Inflammatory macrophage treated with lipopolysaccharide for 1 hour (primary cell): ENCODE measurements at regions not wholly inside any gene's neighbourhood (a gene's known extent, or its start where the extent isn't known, plus 50 kb on each side); places are given as distances from the start of the nearest gene placed in this dataset.

Source experiments
- DNase-seq, 2 donors: peaks; one replicate each; pipeline ENCODE4 v3.0.0-alpha.2; 2020 to 2022

DNA sequence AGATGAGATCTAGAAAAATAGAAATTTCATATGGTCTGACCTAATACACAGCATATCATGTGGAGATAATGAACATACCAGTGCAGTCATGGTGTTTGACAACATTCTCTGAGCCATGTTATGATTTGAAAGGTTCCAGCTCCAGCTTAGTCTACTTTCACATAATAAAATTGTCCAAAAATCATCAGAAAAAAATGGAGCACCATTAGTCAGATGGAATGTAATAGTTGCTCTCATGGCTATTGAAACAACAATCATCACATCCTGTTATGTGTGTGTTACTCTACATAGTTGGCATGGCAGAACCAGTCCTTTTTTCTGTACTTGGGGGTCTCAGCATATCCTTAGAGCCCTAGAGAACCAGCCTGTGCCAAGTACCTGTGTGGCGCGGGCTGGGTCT is 678.9 kb upstream of the FANCL start:
- no peak for DNase-seq

DNA sequence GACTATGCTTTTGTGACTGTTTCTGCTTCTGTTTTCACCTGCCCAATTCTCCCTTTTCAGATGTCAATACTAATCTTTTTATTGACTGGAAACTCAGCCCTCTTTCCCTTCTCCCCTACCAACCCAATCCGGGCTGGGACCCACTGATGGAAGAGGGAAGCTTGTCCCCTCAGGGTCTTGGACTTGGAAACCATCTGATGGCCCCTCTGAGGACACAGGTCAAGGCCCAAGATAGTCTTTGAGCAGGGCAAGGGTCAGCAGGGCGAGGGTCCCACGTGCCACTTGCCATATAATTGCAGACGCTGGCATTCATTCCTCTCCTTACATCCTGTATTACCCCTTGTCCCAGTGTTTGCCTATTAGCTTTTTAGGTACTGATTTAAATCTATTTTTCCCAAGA is 678.2 kb upstream of the FANCL start:
- no peak for DNase-seq

DNA sequence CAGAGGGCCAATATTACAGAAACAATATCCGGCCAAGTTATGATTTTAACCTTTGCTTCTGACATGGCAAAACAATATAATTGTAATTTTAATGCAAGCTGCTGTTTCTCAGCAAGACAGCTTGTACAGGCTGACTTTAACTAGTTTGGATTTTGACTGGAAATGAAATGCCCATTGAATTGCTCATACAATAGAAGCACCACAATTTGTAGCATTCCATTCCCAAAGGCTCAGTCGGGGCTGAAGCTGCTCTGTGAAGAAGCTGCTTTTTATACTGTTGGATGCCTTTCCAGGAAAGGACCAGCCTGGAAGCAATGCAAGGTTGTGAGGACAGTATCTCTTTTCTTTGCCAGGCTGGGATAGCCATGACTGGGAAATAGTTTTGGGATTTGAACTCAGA is 677.0 kb upstream of the FANCL start:
- no peak for DNase-seq

DNA sequence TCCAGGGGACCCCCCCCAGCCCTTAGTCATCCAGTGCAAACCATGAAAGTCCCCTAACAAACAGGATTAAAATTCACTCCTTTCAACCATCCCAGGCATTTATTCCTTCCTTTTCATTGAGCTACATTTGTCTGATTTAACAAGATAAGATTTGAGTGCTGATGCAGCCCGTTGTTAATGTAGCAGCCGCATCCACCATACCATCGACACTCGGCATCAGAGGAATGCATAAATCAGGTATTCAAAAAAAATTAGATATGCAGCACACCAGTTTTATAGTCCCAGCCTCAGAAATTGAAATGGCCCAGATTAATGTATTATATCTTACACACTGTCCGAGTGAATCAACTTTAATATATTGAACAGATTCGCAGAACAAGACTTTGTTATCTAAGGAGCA is 676.5 kb upstream of the FANCL start:
- no peak for DNase-seq

DNA sequence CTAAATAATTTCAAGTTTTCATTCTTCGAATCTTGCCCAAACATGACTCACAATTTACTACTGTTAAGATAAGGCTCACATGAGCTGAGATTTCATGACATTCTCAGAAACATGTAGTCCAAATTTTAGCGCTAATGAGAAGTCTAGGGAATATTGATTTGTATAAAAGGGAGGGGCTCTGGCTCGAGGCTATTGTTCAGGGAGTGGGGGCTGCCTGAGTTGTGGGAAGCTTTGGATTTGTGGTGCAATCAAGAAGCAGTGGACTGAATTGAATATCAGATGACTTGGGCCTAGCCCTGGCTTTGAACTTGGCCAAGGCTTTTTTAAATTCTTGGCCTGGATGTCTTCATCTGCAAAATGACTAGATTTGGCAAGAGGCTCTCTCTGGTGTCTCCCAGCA is 674.9 kb upstream of the FANCL start:
- DNase-seq, result no peak

DNA sequence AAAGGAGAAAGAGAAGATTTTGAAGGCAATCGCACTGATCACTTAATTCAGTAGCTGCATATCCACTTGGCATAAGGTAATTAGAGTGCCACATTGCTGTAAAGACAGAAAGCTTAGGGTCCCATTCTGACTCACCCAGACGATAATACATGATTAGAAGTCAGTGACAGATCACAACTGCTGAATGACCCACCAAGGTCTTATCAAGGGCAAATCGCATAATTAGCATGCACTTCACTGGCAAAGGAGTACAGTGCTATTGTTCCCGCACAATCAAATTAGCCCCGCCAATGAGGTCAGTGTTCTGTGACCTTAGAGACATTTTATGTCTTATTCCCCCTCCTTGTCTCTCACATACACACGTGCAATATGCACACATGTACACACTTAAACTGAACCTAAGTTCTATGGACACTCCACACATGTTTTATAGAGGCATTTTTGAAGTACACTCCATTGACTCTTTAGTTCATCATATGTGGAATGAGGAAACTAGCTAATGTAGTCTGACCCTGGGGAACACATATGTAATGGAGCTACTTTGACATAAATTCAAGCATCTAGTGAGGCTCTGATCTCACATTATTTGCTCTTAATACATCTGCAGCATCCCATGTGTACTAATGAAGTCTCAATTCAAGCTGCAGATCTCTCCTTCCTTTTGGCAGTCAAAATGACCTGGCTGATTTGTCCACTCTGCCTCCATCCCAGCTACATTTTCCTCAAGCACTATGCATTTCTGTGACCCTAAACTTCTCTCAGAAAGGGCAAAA is 673.8 kb upstream of the FANCL start:
- no peak for DNase-seq

DNA sequence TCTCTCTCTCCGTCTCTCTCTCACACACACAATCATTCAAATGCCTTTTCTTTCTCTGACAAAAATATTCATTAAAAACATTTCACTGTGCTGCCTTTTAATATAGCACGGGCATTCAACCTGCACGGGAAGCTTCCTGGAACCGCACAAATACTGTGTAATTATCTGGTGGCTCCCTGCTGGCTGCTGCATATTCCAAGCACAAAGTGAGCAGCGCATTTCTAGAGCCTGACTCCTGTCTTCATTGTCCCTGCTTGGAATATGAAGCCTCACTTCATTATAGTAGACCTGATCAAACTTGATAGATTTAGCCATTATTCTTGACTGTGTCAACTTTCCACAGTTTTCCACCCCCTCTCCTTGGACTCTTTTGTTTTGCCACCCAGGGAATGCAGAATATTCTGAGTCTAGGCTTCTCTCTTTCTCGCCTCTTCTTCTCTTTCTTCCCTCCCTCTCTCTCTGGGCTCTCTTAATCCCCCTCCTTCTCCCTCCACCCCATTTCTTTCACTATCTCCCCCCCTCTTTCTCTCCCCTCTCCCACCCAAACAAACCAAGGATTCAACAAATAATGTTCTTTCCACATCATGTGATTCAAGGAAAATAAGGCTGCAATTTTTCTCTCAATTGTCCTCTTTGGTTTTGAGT is 672.1 kb upstream of the FANCL start:
- DNase-seq, result no peak

DNA sequence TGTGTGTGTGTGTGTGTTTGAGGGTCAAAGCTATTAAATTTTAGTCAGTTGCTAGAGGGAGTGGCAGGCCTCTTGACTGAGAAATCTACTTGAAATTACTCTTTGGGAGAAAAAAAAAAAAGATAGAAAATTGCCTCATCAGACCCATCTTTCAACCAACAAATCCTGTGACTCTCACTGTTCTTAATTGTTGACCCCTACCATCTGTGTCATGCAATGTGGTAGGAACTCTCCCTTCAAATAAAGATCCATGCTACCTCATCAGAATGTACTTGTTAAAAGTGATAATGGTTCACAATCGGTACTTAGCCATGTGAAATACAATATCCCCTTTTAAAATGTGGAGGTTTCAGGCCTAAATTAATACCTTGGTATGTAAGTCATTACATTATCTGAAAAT is 670.8 kb upstream of the FANCL start:
- no peak for DNase-seq

DNA sequence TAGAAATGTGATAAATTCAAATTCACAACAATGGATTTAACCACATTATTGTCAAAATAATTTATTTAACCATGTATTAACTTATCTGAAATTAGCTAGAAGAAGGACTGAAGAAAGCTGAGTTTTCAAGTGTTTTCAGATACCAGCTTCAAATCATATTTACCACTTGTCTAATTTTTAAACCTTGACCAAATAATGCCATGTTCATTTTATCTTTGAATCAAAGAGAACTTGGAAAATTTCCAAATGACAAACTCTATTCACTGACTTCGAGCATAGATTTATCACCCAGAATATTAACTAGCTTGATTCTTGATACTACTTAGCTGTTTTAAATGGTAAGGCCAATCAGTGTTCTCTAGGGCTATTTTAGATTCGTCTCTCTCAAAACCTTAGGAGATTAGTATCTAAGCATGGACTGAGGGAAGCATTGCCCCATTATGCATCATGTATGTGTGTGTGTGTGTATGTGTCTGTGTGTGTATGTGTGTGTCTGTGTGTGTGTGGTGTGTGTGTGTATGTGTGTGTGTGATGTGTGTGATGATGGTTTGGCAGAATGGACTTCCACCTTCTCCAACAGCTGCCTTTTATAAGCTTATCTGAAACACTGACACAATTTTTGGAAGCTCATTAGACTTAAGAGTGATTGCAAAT is 667.5 kb upstream of the FANCL start:
- DNase-seq, result no peak

DNA sequence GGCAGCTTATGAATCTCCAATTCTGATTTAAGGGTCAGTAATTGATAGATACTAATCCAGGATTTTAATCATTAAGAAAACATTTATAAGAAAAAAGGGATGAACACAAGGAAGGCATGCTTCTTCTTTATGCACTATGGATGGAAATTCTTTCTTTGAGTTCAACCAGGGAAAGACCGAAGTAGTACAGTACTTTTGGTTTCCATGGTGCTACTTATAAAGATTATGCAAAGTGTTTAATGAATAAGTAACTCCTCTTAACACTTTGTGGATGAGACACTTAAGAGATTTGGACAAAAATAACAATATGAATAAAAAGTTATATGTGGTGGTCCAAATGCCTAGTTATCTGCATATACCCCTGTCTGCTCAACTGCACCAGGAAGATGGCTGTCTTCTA is 666.5 kb upstream of the FANCL start:
- DNase-seq, result no peak

DNA sequence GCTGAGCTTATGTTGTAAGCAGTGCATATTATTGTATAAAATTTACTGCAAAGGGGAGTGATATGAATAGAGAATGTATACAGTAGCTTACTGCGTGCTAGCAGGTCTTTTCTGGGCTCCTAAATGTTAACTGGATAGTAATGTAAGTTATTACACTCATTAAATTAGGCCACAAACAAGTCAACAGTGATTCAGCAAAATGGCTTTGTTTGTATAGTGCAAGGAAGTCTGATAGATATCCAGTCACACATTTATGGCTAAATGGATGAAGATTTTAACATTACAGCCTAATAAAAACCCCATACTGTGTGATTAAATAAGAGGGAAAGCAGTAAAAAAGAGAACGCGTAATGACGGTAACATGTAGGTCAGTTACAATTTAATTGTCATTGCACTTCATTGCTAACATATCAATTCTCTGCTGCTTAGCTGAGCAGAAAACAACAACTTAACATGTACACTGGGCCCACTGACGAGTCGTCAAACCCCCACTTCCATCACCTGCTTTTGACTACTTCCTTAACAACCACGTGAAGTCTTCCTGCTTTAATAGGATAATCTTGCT is 665.0 kb upstream of the FANCL start:
- no peak for DNase-seq

DNA sequence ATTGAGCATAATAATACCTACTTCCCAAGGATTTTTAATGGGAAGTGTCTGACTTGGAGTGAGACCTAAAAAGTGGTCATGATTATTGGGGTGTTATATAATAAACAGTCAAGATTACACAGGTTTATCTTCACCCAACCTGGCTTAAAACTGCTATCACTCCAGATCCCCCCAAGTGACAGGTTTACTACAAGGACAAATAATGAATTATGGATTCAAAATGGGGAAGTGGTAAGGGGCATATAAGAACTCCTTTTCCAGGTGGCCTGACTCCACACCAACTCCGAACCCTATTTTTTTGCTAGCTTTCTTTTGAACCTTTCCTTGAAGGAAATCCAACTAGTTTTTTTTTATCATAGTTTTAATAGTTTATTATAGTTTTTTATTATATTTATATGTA is 663.0 kb upstream of the FANCL start:
- no peak for DNase-seq

DNA sequence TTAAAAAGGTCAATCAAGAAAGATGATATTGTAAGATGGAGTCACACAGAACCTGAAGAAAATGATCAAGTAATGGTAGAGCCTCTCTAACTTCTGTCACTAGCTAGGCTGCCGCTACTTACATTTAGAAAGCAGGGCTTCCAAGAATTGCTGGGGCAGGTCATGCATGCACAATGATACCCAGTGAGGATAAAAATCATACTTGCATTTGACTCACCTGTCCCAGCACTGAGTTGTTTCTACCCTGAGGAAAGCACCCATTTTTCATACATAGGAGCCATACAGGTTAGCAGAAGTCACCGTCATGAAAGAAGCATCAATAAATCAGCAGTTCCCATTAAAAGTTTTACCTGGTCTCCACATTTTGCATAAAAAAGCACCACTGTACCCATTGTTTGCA is 662.3 kb upstream of the FANCL start:
- DNase-seq, result no peak

DNA sequence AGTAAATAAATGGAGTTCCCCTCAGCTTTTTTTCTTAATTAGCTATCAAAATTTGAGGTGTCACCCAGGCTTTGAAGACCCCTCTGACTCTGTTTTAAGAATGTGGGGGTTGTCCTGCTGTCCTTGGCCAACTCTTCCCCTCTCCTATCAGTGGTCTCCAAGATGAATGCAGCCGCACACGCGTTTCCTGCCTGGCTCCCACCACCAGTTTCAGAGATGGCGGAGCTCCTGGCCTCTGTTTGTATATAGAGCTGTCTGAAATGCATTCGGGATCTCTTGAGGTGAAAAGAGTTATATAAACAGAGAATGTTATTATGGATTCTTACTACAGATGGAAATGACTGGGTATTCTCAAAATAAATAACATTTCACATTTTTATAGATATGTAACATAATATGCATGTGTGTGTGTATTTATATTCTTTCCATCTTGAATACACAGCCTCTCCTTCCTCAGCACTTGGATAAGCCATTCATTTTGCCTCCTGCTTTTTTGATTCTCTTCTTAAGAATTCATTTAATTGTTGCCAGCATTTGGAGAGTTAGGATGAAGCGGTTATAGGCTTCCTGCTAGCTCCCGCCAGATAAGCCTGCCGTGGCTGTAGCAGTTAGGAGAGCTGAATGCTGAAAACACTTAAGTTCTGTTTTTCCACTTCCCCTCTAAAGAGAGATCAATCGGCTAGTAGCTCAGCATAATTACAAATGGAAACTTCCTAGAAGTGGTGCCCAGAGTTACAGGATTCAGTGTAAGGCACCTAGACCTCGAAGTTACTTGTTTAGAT is 659.3 kb upstream of the FANCL start:
- DNase-seq, result peak in 1 of 2 donors; percentile 4

DNA sequence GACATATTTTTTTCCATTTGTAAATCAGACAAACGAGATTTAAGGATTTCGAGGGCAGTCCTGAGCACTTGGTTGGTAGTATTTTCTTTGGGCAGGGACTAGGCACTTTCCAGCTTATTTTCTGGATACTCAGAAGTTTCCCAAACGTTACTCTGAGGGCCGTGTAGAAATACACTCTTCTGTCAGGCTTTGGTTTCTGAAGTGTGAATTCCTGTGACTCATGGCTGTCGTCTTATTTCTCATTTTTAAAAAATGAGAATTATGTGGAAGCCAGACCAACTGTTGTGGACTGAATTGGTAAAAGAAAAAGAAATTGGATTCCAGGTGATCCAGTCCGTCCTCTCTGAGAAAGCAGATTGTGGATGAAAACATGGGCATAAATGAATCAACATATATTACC is 658.6 kb upstream of the FANCL start:
- DNase-seq, result no peak

DNA sequence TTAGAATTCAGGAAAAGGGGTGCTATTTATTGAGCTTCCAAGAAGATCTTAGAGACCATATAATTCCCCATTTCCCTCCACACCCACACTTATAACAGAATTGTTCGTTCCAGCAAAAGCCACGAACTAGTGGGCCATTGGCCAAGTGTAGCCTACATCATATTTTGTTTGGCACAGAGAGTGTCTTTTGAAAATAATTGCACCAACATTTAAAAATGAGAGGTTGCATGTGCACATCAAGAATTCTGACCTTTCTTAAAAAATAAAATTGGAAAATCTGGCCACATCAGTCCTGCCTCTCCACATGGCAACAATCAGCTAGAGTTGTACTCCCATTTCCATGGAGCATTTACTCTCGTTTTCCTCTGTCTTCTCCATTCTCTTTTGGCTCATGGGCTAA is 655.5 kb upstream of the FANCL start:
- DNase-seq, result no peak

DNA sequence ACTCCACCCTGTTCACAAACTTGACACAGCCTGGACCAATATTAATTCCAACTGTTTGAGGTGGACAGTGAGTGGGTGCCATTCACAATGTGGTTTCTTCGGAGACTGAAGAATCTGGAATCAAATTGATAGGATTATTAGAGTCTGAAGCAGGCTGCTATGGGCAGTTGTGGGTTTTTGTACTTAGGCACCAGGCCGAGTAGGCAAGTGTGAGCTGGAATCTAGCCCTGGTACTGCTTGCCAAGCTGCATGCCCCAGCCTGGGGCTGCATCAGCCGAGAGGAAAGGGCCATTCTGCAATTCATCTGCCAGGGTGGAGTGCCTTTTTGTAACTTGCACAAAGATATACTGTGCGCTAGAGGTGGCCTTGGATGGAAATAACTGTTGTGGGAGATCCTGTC is 654.7 kb upstream of the FANCL start:
- DNase-seq, result no peak

DNA sequence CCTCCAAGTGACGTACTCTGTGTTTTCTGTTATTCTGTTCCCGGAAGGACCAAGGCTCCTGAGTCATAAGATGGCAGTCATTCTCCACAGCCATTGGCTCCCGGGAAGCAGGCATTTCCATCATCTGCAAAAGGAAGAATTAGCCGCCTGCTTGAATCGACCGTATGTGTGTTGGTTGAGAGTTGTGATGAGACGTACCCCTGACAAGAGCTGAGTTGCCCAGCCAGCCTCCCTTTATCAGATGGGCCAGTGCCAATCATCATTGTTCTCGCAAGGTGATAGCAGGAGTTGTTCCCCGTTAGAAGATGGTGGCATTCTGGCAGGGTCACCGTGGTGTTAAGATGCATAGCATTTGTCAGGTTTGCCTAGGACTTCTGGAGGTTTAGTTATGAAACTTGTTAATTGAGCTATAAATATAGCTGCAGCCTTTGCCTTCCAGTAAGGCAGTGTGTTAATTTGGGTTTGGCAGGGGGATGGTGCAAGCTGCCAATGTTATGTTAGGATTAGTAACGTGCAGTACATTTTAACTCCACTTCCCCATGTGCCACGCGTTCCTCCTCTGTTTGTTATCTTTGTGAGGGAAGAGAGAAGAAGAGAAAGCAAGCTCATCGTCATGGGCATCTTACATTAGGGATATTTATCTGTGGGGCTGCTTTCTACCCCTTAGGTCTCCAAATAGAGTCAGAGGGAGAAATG is 652.7 kb upstream of the FANCL start:
- DNase-seq, result no peak

DNA sequence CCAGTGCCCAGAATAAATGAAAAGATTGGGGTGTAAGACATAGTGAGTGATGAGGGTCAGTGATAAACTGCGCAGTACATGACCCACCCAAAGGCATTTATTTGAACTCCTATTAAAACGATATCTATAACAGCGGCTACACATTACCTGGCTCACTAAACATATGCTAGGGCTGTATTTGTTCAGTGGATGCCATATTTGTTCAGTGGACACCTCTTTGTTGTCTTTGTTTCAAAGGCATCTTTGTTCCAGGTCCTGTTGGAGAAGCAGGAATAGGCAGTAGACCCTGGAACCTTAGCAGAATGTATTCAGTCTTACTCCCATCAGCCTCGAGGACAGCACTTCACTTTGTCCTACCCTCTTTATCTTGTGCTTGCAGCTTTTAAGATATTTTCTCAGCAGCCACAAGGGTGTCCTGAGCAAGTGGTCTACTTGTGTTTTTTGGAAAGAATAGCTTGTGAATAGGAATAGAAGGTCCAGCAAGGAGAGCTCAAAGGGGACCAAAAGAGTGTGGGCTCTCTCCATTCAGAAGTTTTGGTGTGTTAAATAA is 650.8 kb upstream of the FANCL start:
- no peak for DNase-seq

DNA sequence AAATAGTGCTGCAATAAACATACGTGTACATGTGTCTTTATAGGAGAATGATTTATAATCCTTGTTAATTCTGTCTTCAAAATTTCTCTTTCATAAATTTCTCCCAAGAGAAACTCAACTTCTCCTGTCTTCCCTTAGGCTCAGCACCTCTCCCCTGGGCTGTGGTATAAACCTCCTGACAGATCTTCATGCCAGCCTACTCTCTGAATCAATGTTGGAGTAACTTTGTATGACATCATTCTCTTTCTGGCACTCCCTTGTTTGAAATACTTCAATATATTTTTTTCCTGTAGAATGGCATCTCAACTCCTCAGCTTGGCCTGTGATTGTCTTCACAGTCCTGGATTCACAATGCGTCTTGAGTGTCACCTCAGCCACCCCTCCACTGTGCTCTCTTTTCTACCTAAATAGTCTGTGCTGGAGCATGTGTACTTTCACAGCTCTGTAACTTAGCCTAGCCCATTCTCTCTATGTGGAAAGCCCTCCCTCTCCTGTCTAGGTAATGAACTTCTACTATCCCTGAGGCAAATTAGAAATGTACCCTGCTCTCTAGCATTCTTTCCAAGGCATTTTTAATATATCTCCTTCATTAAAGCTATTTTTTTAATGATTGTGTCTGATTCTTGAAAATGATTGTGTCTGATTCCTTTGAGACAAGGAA is 649.9 kb upstream of the FANCL start:
- no peak for DNase-seq

DNA sequence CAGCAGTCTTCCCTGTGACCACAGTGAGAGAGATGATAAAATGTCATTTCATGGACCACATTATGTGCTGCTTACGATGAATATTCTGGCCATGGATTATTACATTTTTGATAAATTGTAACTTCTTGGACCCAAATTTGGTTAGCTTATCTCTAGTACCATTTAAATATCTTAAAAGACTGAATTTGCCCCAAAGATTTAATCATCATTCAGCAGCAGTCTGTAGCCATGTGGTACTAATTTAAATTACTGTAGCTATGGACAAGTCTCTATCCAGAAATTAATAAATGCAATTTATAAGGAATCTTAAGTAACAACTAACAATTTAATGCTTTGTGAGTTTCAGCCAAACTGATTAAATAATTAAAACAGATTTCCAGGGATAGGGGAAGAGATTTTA is 644.9 kb upstream of the FANCL start:
- DNase-seq, result no peak

DNA sequence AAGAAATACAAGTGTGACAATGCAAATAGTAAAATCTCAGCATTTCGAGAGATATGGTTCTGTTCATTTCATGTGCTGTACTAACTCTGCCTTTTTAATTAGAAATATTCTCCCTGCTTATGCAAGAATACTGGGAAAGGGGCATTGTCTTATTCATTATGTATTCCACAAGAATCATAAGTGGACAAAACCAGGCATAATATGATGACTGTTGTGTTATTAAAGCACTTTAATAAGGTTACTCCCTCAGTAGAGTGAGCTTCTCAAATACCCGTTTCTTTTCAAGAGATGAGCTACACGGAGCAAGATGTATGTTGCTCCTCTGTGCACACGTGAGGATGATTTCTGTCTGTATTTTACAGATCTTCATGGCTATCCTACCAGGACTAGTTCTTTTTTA is 638.7 kb upstream of the FANCL start:
- no peak for DNase-seq
